GM12872 (cell line): ENCODE measurements at regions not wholly inside any gene's neighbourhood (a gene's known extent, or its start where the extent isn't known, plus 50 kb on each side); places are given as distances from the start of the nearest gene placed in this dataset.

ENCODE experiments used
- CTCF ChIP-seq: IDR thresholded peaks from 3 replicates; pipeline ENCODE4 v1.5.1; 2011; ENCODE audit warnings: low read depth, mild to moderate bottlenecking, low read length, moderate library complexity; ENCODE audit not compliant: insufficient read depth

- no peak for TF ChIP-seq CTCF
Measured at GRCh38 chr10:28130267-28130666, 131.4 kb upstream of the ODAD2 start.

- TF ChIP-seq CTCF, result no peak
Measured at GRCh38 chr10:28127881-28128280, 129.0 kb upstream of the ODAD2 start.

- no peak for TF ChIP-seq CTCF
Measured at GRCh38 chr10:28125701-28126100, 126.8 kb upstream of the ODAD2 start.

GRCh38 chr10:28120795-28121194 is 121.9 kb upstream of the ODAD2 start:
- TF ChIP-seq CTCF, result no peak

GRCh38 chr10:28120043-28120749 is 121.3 kb upstream of the ODAD2 start:
- no peak for TF ChIP-seq CTCF

- no peak for TF ChIP-seq CTCF
Measured at GRCh38 chr10:28118985-28119628, 120.2 kb upstream of the ODAD2 start.

GRCh38 chr10:28113202-28113601 is 114.3 kb upstream of the ODAD2 start:
- no peak for TF ChIP-seq CTCF
